Stimulated activated CD4-positive, alpha-beta T cell treated with anti-CD3 and anti-CD28 coated beads, Interleukin-2, amount 100 ng/mL, for 48 hours (primary cell): ENCODE measurements at regions not wholly inside any gene's neighbourhood (a gene's known extent, or its start where the extent isn't known, plus 50 kb on each side); places are given as distances from the start of the nearest gene placed in this dataset.

Source experiments
- DNase-seq, 2 donors: peaks; one replicate each; pipeline ENCODE4 v3.0.0-alpha.2; 2020

GRCh38 chr1:95699149-95699953 lies 465.3 kb downstream of the RWDD3 start:
- DNase-seq: no peak

- no peak for DNase-seq
Measured at GRCh38 chr1:95701450-95702173, 467.6 kb downstream of the RWDD3 start.

DNA sequence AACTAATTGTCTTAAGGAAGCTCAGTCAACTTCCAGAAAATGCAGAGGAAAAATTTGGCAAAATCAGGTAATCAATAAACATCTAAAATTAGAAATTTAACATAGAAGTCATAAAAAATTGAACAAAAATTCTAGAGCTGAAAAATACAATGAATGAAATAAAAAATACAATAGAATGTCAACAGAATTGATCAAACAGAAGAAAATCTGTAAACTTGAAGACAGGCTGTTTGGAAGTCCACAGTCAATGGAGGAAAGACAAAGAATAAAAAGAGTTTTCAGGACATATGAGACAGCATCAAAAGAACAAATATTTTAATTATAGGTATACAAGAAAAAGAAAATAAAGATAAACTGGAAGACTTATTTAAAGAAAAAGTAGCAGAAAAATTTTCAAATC lies 469.0 kb downstream of the RWDD3 start:
- DNase-seq: no peak

DNA sequence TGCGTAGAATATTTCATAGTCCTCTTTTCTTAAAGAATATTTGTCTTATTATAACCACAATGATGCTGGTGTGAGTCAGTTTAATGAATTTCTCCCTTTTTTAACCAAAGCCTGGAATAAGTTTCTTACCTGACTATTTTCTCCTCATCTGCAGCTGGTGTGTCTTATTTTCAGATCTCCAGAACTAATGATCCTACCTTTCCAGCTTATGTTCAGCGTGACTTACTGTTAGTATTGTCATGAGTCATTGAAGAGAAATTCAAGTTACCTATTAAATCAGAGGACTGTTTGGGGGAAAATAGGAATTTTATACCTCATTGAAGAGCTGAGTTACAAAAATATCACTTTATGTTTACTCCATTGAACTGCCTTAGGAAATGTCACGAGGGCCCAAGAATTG lies 482.1 kb downstream of the RWDD3 start:
- DNase-seq: no peak

GRCh38 chr1:95716550-95716949 lies 482.5 kb downstream of the RWDD3 start:
- no peak for DNase-seq

DNA sequence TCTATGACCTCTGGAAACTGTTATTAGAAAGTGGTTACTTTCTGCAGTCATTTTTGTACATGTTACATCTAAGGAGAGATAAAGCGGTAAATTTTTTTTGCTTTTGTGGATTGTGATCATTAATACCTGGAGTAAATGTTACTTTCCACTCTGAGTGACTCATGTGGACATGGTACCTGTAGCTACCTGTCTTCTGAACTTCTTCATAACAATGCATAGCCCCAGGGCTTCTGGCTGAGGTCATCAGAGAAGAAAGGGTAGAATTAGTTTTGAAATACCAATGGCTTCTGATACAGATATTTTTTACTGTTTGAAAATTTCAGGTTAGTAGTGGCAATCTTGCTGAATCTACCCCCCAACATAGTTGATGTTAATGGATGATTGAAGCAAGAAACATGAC lies 489.3 kb downstream of the RWDD3 start:
- DNase-seq: no peak

GRCh38 chr1:95728841-95729240 lies 494.8 kb downstream of the RWDD3 start:
- no peak for DNase-seq

DNA sequence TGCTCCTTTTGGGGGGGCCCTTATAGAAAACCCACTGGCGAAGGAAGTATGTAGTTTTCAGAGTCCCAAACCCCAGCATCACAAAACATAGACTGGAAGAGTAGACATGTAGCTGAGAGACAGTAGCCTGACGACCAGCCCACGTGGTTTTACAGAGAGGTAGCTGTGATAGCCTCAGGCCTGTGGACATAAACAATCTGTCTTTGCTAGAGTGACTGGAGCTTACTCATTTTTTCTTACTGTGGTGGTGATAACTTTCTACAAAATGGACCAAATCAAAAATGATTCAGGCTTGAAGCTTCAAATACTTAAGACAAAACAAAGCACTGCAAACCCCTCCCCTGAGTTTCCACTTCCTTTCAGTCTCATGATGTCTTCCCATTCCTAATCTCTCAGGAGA lies 497.0 kb downstream of the RWDD3 start:
- no peak for DNase-seq

DNA sequence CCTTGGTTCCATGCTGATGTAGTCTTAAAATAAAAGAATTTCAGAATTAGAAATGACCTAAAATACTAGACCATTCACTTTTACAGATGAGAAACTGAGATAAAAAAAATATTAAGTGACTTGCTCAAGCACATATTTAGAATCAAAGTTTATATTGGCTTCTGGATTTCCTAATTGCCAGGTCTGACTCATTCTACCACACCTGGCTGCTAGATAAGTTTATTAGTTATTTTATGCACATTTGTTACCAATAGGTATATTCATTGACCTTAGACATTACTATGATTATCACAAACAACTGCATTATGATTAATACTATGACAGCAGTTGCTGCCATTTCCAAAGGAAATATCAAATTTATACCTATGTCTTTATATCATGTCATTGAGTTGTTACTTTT lies 497.5 kb downstream of the RWDD3 start:
- DNase-seq: no peak

- no peak for DNase-seq
Measured at GRCh38 chr1:95733031-95733430, 499.0 kb downstream of the RWDD3 start.

DNA sequence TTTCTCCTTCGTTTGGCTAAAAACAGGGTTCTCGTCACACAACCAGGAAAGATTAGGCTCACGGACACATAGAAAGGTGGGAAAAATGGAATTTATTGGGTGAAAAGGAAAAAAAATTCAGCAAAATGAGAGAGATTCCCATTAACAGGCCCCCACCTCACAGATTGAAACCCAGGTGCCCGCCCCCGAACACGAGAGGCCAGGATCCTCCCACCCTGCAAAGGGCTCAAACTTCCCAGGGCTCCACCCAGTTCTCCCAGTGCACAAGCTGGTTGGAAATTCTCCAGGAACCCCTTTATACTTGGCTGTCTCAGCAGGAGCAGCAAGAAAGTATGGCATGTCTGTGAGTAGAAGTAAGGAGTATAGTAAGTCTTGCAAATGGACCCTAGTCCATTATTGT lies 499.7 kb downstream of the RWDD3 start:
- DNase-seq: no peak

DNA sequence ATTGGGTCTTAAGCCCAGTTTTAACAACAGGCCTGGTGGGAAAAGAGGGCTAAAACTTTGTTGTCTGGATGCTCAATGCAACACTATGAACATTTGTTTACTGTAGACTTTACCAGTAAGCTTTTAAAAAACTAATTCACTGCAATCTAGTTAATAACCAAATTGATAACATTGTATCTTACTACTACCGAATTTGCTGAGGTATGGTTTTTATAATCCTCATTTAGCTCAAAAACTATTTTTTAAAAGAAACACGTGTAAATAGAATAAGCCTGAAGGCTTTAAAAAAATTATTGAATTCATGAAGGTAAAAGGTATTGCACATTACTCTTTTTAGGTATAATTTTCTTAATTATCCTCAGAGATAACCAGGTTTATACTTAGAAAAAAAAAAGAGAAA lies 500.6 kb downstream of the RWDD3 start:
- DNase-seq: no peak

- no peak for DNase-seq
Measured at GRCh38 chr1:95742591-95743089, 508.6 kb downstream of the RWDD3 start.

GRCh38 chr1:95744731-95745130 lies 510.7 kb downstream of the RWDD3 start:
- no peak for DNase-seq

DNA sequence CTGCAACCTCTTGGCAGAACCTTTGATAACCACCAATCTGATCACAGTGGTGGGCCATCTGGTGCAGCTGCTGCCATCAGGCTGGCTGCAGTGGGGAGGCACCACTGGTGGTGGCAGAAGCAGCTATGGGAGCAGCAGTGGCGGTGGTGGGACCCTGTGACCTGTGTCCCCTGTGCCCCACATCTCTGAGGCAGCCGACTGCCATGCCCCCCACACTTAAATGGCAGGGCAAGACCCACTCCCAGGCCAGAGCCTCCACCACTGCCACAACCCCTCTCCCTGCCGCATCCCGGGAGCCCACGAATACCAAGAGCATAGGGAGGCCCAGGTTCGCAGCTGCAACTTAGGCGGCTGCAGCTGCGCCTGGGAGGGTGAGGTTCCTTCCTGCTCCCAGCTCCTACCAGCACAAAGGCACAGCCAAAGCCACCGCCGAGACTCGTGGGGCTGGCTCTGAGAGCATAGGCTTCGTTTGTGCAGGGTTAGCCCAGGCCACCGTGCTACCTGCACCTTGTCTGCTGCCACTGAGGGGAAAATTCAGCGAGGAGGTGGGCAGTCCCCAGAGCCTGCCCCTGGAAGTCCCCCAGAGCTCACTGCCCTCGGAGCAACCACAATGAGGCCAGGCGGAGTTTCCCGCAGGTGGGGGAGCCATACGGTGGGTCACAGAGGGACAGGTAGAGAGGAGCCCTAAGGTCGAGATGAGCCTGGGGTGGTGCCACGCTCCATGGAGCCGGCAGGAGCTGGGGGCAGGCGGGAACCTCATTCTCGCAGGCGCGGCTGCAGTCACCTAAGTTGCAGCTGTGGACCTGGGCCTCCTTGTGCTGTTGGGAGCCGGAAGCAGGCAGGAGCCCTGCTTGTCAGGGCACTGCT lies 518.7 kb downstream of the RWDD3 start:
- no peak for DNase-seq

DNA sequence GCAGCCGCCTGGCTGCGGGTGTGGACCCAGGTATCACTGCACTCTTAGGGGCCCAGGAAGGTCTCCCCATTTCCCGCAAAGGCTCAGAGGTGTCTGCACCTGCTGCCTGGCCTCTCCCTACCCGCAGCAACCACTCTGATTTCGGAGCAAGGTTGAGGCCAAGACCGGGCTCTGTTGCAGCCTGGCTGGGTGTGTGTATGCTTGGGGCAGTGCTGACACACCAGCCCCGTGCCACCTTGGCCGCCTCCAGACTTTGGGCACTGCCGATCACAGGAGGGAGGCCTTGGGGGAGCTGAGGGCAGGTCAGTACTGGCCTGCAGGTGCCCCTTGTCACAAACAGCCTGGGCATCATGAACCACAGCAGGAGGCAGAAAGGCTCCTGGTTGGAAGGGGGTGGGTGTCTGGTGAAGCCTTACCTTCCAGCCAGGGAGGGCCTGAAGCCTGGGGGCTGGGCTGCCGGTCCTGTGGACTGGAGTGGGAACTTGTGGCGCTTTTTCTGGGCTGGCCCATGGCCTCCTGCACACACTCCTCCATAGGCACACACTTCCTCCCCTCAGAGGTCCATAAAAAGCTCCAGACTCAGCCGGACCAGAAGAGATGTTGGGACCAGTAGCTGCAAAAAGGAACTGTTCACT lies 519.5 kb downstream of the RWDD3 start:
- DNase-seq: no peak

DNA sequence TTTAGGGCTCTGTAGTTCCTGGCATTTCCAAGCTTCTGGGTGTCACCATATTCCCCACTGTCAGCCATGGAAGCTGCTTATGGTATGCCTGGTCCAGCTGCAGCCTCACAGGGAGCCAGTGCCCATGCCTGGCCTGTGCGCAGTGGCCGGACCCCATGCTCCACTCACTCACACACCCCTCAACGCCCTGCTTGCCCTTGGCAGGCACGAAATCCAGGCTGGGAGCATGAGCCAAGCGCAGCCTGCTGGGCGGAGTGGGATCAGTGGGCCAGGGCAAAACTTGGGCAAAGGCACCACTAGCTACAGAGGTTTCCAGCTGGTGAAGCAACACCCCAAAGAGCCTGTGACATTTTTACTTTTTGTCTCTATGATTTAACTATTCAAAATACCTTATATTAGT lies 520.4 kb downstream of the RWDD3 start:
- DNase-seq: no peak

DNA sequence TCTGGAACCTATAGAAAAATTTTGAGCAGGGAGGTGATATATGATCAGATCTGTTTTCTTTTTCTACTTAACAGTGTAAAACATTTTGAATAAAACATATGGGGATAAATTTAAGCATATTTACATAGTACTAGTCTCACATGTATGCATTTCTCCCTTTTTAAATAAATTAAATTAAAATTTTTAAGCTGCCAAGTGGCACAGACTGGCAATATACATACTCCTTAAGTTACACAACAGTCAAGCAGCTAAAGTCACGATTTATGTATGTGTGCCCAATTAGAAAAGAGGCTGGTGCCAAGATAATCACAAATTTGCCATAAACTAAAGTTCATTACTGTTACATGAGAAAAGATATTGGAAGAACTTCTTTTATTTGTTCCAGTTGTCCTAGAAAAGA lies 532.0 kb downstream of the RWDD3 start:
- no peak for DNase-seq

- no peak for DNase-seq
Measured at GRCh38 chr1:95770581-95770980, 536.6 kb downstream of the RWDD3 start.

DNA sequence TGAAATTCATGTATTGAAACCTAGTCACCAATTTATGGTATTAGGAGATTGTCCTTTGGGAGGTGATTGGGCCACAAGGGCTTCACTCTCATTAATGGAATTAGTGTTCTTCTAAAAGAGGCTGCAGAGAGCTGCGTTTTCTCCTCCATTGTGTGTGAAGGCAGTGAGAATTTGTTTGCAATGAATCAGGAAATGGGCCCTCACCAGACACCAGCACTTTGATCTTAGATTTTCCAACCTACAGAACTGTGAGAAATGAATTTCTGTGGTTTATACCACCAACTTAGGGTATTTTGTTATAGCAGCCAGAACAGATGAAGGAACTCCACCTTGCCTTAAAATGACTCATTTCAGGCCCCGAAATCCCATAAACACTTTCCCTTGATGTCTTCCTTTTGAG lies 544.2 kb downstream of the RWDD3 start:
- DNase-seq: no peak

DNA sequence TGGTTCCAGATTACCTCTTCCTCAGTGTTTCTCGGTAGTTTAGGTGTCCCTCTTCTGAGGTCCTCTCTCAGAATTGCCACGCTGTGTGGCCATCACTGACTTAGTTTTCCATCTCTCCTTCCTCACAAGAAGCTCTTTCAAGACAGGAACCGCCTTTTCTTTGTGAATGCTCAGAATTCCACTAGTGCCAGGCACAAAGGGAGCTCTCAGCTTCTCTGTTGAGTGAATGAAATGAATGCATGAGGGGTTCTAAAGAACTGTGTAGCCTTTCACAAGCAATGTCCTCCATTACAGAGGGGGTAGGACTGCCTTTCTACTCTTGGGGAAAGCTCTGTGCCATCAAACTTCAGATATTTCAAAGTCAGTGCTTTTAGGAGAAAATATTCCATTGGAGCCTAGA lies 546.8 kb downstream of the RWDD3 start:
- DNase-seq: no peak

- no peak for DNase-seq
Measured at GRCh38 chr1:95790136-95790535, 556.1 kb downstream of the RWDD3 start.

- DNase-seq: no peak
Measured at GRCh38 chr1:95793893-95794292, 559.9 kb downstream of the RWDD3 start.
